RWPE2 (cell line): ENCODE measurements at regions not wholly inside any gene's neighbourhood (a gene's known extent, or its start where the extent isn't known, plus 50 kb on each side); places are given as distances from the start of the nearest gene placed in this dataset.

Source experiments
- ATAC-seq: fragments of 200-7000 bp; cut with Tn5 transposase; 3 replicates; pipeline ENCODE4 v1.9.1; 2021; ENCODE audit warnings: low read depth
- DNase-seq: peaks from one replicate; pipeline ENCODE4 v3.0.0-alpha.2; 2020; ENCODE audit warnings: low spot score
- H3K27ac ChIP-seq: fragments of 450-650 bp; 2 replicates; pipeline ENCODE4 v1.5.1; 2017; ENCODE audit warnings: mild to moderate bottlenecking; ENCODE audit not compliant: poor library complexity, severe bottlenecking
- H3K27me3 ChIP-seq: fragments of 250-450 bp; sonication (Bioruptor Pico); 2 replicates; pipeline ENCODE4 v1.5.1; 2021; ENCODE audit warnings: mild to moderate bottlenecking, moderate library complexity; ENCODE audit not compliant: insufficient read depth, poor library complexity, severe bottlenecking
- H3K36me3 ChIP-seq: fragments of 250-450 bp; sonication (Bioruptor Pico); 2 replicates; pipeline ENCODE4 v1.5.1; 2020; ENCODE audit warnings: low read depth, mild to moderate bottlenecking, moderate library complexity
- H3K4me1 ChIP-seq: fragments of 250-450 bp; sonication (Bioruptor Pico); 2 replicates; pipeline ENCODE4 v1.5.1; 2021; ENCODE audit warnings: mild to moderate bottlenecking, moderate library complexity; ENCODE audit not compliant: insufficient read depth, poor library complexity, severe bottlenecking
- H3K4me3 ChIP-seq: fragments of 250-450 bp; sonication (Bioruptor Pico); 2 replicates; pipeline ENCODE4 v1.5.1; 2021; ENCODE audit warnings: mild to moderate bottlenecking, moderate library complexity; ENCODE audit not compliant: severe bottlenecking
- H3K9me3 ChIP-seq: fragments of 250-450 bp; sonication (Bioruptor Pico); 2 replicates; pipeline ENCODE4 v1.5.1; 2021; ENCODE audit warnings: mild to moderate bottlenecking, moderate library complexity; ENCODE audit not compliant: severe bottlenecking
- CTCF ChIP-seq: fragments of 450-650 bp; IDR thresholded peaks from one replicate; pipeline ENCODE4 v1.5.1; 2017; ENCODE audit warnings: mild to moderate bottlenecking, moderate library complexity; ENCODE audit not compliant: poor library complexity, severe bottlenecking

GRCh38 chr11:15699978-15700377 is 585.3 kb downstream of the INSC start:
- Histone ChIP-seq H3K4me1 (no peaks in the 10 kb centered on the region), H3K27ac (no peak overlapping the region), H3K27me3 (no peaks in the 10 kb centered on the region), H3K9me3 (no peaks in the 10 kb centered on the region), H3K36me3 (no peaks in the 10 kb centered on the region), H3K4me3 (no peak overlapping the region)
- ATAC-seq = no peak
- TF ChIP-seq CTCF = no peak
- no peak for DNase-seq

GRCh38 chr11:15700456-15700855 is 585.7 kb downstream of the INSC start:
- TF ChIP-seq CTCF = no peak
- Histone ChIP-seq H3K4me1 (no peaks in the 10 kb centered on the region), H3K4me3 (no peak overlapping the region), H3K9me3 (no peaks in the 10 kb centered on the region), H3K36me3 (no peaks in the 10 kb centered on the region), H3K27me3 (no peaks in the 10 kb centered on the region), H3K27ac (no peak overlapping the region)
- DNase-seq = no peak
- no peak for ATAC-seq

- no peak overlapping the region for H3K4me3 ChIP-seq
- H3K4me1 ChIP-seq = no peaks in the 10 kb centered on the region
- no peak for DNase-seq
- no peak for TF ChIP-seq CTCF
- no peaks in the 10 kb centered on the region for H3K9me3 ChIP-seq
- no peak for ATAC-seq
- no peaks in the 10 kb centered on the region for H3K36me3 ChIP-seq
- H3K27ac ChIP-seq = no peak overlapping the region
- no peaks in the 10 kb centered on the region for H3K27me3 ChIP-seq
Observed at GRCh38 chr11:15704064-15704463, 589.3 kb downstream of the INSC start.

GRCh38 chr11:15704556-15704955 is 589.8 kb downstream of the INSC start:
- no peaks in the 10 kb centered on the region for H3K36me3 ChIP-seq
- no peak for ATAC-seq

GRCh38 chr11:15705891-15706290 is 591.2 kb downstream of the INSC start:
- Histone ChIP-seq H3K36me3 (no peaks in the 10 kb centered on the region), H3K27me3 (no peaks in the 10 kb centered on the region), H3K4me3 (no peak overlapping the region), H3K9me3 (no peaks in the 10 kb centered on the region), H3K4me1 (no peaks in the 10 kb centered on the region), H3K27ac (no peak overlapping the region)
- TF ChIP-seq CTCF = no peak
- DNase-seq (no peak), ATAC-seq (no peak)

More at GRCh38 chr11:15704556-15704955, 589.8 kb downstream of the INSC start:
- H3K27me3 ChIP-seq = no peaks in the 10 kb centered on the region
- no peak overlapping the region for H3K27ac ChIP-seq
- H3K9me3 ChIP-seq = no peaks in the 10 kb centered on the region
- no peak overlapping the region for H3K4me3 ChIP-seq
- DNase-seq = no peak
- no peaks in the 10 kb centered on the region for H3K4me1 ChIP-seq
- no peak for TF ChIP-seq CTCF
